CD4-positive, alpha-beta T cell (primary cell): ENCODE measurements at regions not wholly inside any gene's neighbourhood (a gene's known extent, or its start where the extent isn't known, plus 50 kb on each side); places are given as distances from the start of the nearest gene placed in this dataset.

Source experiments
- ATAC-seq: fragments of 200-7000 bp; cut with Tn5 transposase; one replicate; pipeline ENCODE4 v1.10.0; 2022; ENCODE audit warnings: mild to moderate bottlenecking; ENCODE audit not compliant: poor library complexity
- CTCF ChIA-PET: fragments of 350-600 bp; sonication (Branson Sonifier 250); formaldehyde crosslinking; loops from one replicate; lab custom pipeline; 2021; ENCODE audit warnings: antibody characterized with exemption, inconsistent platforms; lab: Charles Lee
- POLR2A ChIA-PET: fragments of 350-600 bp; sonication (Branson Sonifier 250); formaldehyde crosslinking; loops from one replicate; lab custom pipeline; 2021; ENCODE audit warnings: antibody characterized with exemption, inconsistent platforms; lab: Charles Lee
- DNase-seq, 14 experiments: peaks; one replicate each; pipeline ENCODE4 v3.0.0-alpha.2; 2013 to 2020; ENCODE audit warnings: mixed read lengths in 2 of 14
- H3K27ac ChIP-seq, 2 donors: one replicate each; pipeline versions ENCODE4 v1.5.1 to v1.7.0; 2013; ENCODE audit warnings: low read length in 2 of 2, low read depth in 1 of 2, mild to moderate bottlenecking in 1 of 2
- H3K27me3 ChIP-seq, 2 experiments: 1 replicate in 1 of 2; 2 replicates in 1 of 2; pipeline versions ENCODE4 v1.6.1 to v1.7.0; 2013; ENCODE audit warnings: low read length in 2 of 2, control low read depth in 1 of 2, mild to moderate bottlenecking in 1 of 2, moderate library complexity in 1 of 2; ENCODE audit not compliant: insufficient read depth in 2 of 2, control insufficient read depth in 1 of 2
- H3K36me3 ChIP-seq: one replicate; pipeline ENCODE4 v1.6.1; 2013; ENCODE audit warnings: low read length, control low read depth; ENCODE audit not compliant: insufficient read depth
- H3K4me1 ChIP-seq: one replicate; pipeline ENCODE4 v1.6.1; 2013; ENCODE audit warnings: low read length, control low read depth; ENCODE audit not compliant: insufficient read depth
- H3K4me3 ChIP-seq: one replicate; pipeline ENCODE4 v1.5.1; 2013; ENCODE audit warnings: mild to moderate bottlenecking, low read length, moderate library complexity
- H3K9me3 ChIP-seq, 2 experiments: 1 replicate in 1 of 2; 2 replicates in 1 of 2; pipeline versions ENCODE4 v1.6.1 to v1.7.0; 2013; ENCODE audit warnings: low read length in 2 of 2, mild to moderate bottlenecking in 2 of 2, control low read depth in 1 of 2, moderate library complexity in 1 of 2; ENCODE audit not compliant: control insufficient read depth in 1 of 2, insufficient read depth in 1 of 2
- H3K27ac Mint-ChIP-seq: one replicate; pipeline ENCODE4 v1.8.0; 2020; ENCODE audit warnings: mixed read lengths
- H3K27me3 Mint-ChIP-seq: one replicate; pipeline ENCODE4 v1.8.0; 2021; ENCODE audit warnings: mixed read lengths
- H3K36me3 Mint-ChIP-seq: one replicate; pipeline ENCODE4 v1.8.0; 2021; ENCODE audit warnings: low read depth, mixed read lengths
- H3K4me1 Mint-ChIP-seq: one replicate; pipeline ENCODE4 v1.8.0; 2021; ENCODE audit warnings: low read depth, mixed read lengths
- H3K4me3 Mint-ChIP-seq: one replicate; pipeline ENCODE4 v1.8.0; 2020; ENCODE audit warnings: mild to moderate bottlenecking, mixed read lengths
- H3K9me3 Mint-ChIP-seq: one replicate; pipeline ENCODE4 v1.8.0; 2020; ENCODE audit warnings: mixed read lengths
- intact Hi-C, 2 experiments: fragments of 100-400 bp; cut with DNase I in 1 of 2; cut with micrococcal nuclease in 1 of 2; formaldehyde crosslinking; loops; one replicate each; pipeline versions ENCODE4 v1.15.1 to v1.9.0; 2023 to 2025; cut with DNase I, micrococcal nuclease
- TF ChIP-seq, protein P1 (sequence below): fragments of 200-600 bp; IDR thresholded peaks from one replicate; pipeline ENCODE4 v1.8.0; 2022; ENCODE audit warnings: antibody characterized with exemption, mild to moderate bottlenecking

DNA sequence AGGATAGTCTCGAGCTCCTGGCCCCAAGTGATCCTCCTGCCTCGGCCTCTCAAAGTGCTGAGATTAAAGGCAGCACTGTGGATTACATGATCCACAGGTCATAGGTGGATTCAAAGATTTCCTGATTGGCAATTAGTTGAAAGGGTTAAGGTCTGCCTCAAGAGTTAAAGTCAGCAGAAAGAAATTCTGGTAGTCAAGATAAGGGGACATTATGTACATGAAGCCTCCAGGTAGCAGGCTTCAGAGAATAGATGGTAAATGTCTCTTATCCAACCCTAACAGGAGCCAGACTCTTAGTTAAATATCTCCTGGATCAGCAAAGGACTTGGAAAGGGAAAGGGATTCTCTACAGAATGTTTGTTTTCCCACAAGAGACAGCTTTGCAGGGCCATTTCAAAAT is 93.7 kb downstream of the SKIDA1 start:
- CTCF ChIA-PET = no interaction called here

DNA sequence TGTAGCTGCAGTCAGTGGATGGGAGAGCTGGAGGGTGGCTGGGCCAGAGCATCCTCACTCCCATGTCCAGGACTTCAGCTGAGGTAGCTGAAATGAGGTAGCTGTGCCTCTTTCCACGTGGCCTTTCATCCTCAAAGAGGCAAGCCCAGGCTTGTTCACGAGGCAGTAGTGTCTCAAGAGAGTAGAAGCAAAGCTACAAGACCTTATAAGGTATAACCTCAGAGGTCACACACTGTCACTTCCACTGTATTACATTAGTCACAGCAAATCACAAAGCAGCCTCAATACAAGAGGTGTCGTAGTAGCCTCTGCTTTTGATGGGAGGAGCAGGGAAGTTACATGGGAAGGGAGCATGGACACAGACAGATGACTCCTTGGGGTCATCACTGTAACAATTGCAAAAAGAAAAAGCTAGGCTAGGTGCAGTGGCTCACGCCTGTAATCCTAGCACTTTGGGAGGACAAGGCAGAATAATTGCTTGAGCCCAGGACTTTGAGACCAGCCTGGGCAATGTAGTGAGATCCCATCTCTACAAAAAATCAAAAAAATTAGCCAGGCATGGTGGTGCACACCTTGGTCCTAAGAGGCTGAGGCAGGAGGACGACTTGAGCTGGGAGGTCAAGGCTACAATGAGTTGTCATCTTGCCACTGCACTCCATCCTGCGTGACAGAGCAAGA is 97.5 kb downstream of the SKIDA1 start:
- Mint-ChIP-seq H3K4me3 (no peak overlapping the region), H3K4me1 (no peaks in the 10 kb centered on the region), H3K27me3 (no peaks in the 10 kb centered on the region), H3K9me3 (peaks cover 2% of the 10 kb centered on the region), H3K36me3 (no peaks in the 10 kb centered on the region), H3K27ac (no peak overlapping the region)
- Histone ChIP-seq H3K4me3 (no peak overlapping the region), H3K27ac (no peak overlapping the region), H3K27me3 (no peaks in the 10 kb centered on the region), H3K4me1 (no peaks in the 10 kb centered on the region), H3K9me3 (peaks cover 0 to 3% of the 10 kb centered on the region in 2 experiments), H3K36me3 (no peaks in the 10 kb centered on the region)
- intact Hi-C loops = no loop called here
- ChIA-PET POLR2A (no interaction called here), CTCF (no interaction called here)
- ATAC-seq (no peak), DNase-seq (no peak)
- TF ChIP-seq, protein P1, sequence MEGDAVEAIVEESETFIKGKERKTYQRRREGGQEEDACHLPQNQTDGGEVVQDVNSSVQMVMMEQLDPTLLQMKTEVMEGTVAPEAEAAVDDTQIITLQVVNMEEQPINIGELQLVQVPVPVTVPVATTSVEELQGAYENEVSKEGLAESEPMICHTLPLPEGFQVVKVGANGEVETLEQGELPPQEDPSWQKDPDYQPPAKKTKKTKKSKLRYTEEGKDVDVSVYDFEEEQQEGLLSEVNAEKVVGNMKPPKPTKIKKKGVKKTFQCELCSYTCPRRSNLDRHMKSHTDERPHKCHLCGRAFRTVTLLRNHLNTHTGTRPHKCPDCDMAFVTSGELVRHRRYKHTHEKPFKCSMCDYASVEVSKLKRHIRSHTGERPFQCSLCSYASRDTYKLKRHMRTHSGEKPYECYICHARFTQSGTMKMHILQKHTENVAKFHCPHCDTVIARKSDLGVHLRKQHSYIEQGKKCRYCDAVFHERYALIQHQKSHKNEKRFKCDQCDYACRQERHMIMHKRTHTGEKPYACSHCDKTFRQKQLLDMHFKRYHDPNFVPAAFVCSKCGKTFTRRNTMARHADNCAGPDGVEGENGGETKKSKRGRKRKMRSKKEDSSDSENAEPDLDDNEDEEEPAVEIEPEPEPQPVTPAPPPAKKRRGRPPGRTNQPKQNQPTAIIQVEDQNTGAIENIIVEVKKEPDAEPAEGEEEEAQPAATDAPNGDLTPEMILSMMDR = no peak

More for the DNA sequence above, 93.7 kb downstream of the SKIDA1 start:
- no peaks in the 10 kb centered on the region for H3K4me1 Mint-ChIP-seq
- intact Hi-C loops = no loop called here
- no peak overlapping the region for H3K4me3 Mint-ChIP-seq
- no peaks in the 10 kb centered on the region for H3K27me3 Mint-ChIP-seq
- no peak overlapping the region for H3K27ac Mint-ChIP-seq
- TF ChIP-seq, protein P1 = no peak
- Histone ChIP-seq H3K4me3 (no peak overlapping the region), H3K9me3 (peaks cover 0 to under 1% of the 10 kb centered on the region in 2 experiments), H3K4me1 (no peaks in the 10 kb centered on the region), H3K36me3 (no peaks in the 10 kb centered on the region), H3K27me3 (no peaks in the 10 kb centered on the region), H3K27ac (no peak overlapping the region)
- peaks cover 2% of the 10 kb centered on the region for H3K9me3 Mint-ChIP-seq
- no peaks in the 10 kb centered on the region for H3K36me3 Mint-ChIP-seq
- ATAC-seq (no peak), DNase-seq (no peak)
- POLR2A ChIA-PET = no interaction called here

DNA sequence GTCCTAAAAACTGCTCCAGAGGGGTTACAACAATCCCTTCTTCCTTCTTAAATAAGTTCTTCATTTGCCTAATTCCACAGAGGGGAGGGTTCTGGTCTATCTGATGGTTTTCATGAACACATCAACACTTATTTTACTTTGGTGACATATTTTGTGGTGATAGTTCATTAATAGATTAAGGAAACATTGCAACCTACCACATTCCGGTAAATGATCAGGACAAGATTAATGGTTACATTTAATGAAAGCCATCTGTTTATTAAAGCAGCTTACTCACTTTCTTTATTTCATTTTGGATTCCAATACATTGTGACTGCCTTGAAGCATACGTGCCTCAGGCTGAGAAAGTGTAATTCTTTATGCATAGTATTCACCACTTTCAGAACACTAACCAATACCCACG is 101.0 kb downstream of the SKIDA1 start:
- no peaks in the 10 kb centered on the region for H3K4me1 Mint-ChIP-seq
- H3K4me3 ChIP-seq = no peak overlapping the region
- ChIA-PET POLR2A (no interaction called here), CTCF (no interaction called here)
- H3K4me1 ChIP-seq = no peaks in the 10 kb centered on the region
- no peaks in the 10 kb centered on the region for H3K36me3 Mint-ChIP-seq
- intact Hi-C loops = no loop called here
- no peaks in the 10 kb centered on the region for H3K36me3 ChIP-seq
- peaks cover 0 to 3% of the 10 kb centered on the region in 2 experiments for H3K9me3 ChIP-seq
- peaks cover 2% of the 10 kb centered on the region for H3K9me3 Mint-ChIP-seq
- H3K27me3 Mint-ChIP-seq = no peaks in the 10 kb centered on the region
- TF ChIP-seq, protein P1 = no peak
- H3K27me3 ChIP-seq = no peaks in the 10 kb centered on the region
- H3K4me3 Mint-ChIP-seq = no peak overlapping the region
- no peak for ATAC-seq
- no peak for DNase-seq
- H3K27ac Mint-ChIP-seq = no peak overlapping the region
- H3K27ac ChIP-seq = no peak overlapping the region
